HepG2 (cell line): ENCODE measurements at regions not wholly inside any gene's neighbourhood (a gene's known extent, or its start where the extent isn't known, plus 50 kb on each side); places are given as distances from the start of the nearest gene placed in this dataset.

Experiments
- ATAC-seq: fragments of 200-7000 bp; cut with Tn5 transposase; 3 replicates; pipeline ENCODE4 v1.9.1; 2020; ENCODE audit warnings: mild to moderate bottlenecking, moderate library complexity
- BruUV-seq: library from RNA; stranded (reverse); fragments of 400-500 nt; replicated peaks from 2 replicates; lab custom pipeline; 2021; lab: Mats Ljungman, UMichigan
- CTCF ChIA-PET: fragments of 300-600 bp; formaldehyde crosslinking; extraction: SDS; loops from one replicate; lab custom pipeline; 2021; ENCODE audit warnings: low total read pairs, inconsistent platforms, low intra/inter-chr PET ratio; lab: Yijun Ruan, JAX
- POLR2A ChIA-PET: fragments of 350-600 bp; sonication (Branson Sonifier 250); formaldehyde crosslinking; loops from one replicate; lab custom pipeline; 2020; ENCODE audit warnings: antibody characterized with exemption, inconsistent platforms; lab: Yijun Ruan, JAX
- DNase-seq: peaks from one replicate; pipeline ENCODE4 v3.0.0-alpha.2; 2015; ENCODE audit warnings: low spot score
- FAIRE-seq: peaks from 3 replicates; lab custom pipeline; 2011; peaks lifted over from hg19 to GRCh38; lab: Jason Lieb, UNC
- H2AFZ ChIP-seq: one replicate; pipeline ENCODE4 v1.6.1; 2011; ENCODE audit warnings: low read length, inconsistent platforms
- H3K27ac ChIP-seq: fragments of 300-600 bp; 3 replicates; pipeline ENCODE4 v1.8.0; 2011; ENCODE audit warnings: mixed run types, mild to moderate bottlenecking, mixed read lengths, low read length, inconsistent platforms; ENCODE audit not compliant: insufficient read depth; ENCODE audit errors: extremely low read length
- H3K27me3 ChIP-seq, 2 experiments: fragments of 200-600 bp in 1 of 2; 2 replicates in 1 of 2; 3 replicates in 1 of 2; pipeline versions ENCODE4 v1.6.0 to v1.8.0; 2011; ENCODE audit warnings: low read length in 2 of 2, mild to moderate bottlenecking in 2 of 2, moderate library complexity in 2 of 2, inconsistent platforms in 1 of 2; ENCODE audit not compliant: insufficient read depth in 2 of 2, control insufficient read depth in 1 of 2
- H3K36me3 ChIP-seq, 2 experiments: fragments of 200-600 bp in 1 of 2; replicated peaks in 1 of 2; 2 replicates in 1 of 2; 3 replicates in 1 of 2; pipeline versions ENCODE4 v1.5.1 to v1.8.0; 2011; ENCODE audit warnings: low read length in 2 of 2, inconsistent platforms in 1 of 2; ENCODE audit not compliant: insufficient read depth in 2 of 2, control insufficient read depth in 1 of 2
- H3K4me1 ChIP-seq: 2 replicates; pipeline ENCODE4 v1.5.1; 2012; ENCODE audit warnings: low read length, inconsistent platforms; ENCODE audit not compliant: insufficient read depth
- H3K4me2 ChIP-seq: 2 replicates; pipeline ENCODE4 v1.6.0; 2011; ENCODE audit warnings: low read depth, low read length, inconsistent platforms
- H3K4me3 ChIP-seq, 3 experiments: fragments of 200-600 bp in 1 of 3; sonication (generic), shearing (Covaris generic) in 1 of 3; replicated peaks in 1 of 3; 2 replicates each; pipeline ENCODE4 v1.5.1; 2011 to 2016; ENCODE audit warnings: low read length in 3 of 3, inconsistent platforms in 2 of 3, low read depth in 2 of 3, mild to moderate bottlenecking in 2 of 3, control low read depth in 1 of 3, mixed read lengths in 1 of 3; ENCODE audit not compliant: insufficient read depth in 1 of 3
- H3K79me2 ChIP-seq: one replicate; pipeline ENCODE4 v1.6.1; 2011; ENCODE audit warnings: low read length, inconsistent platforms; ENCODE audit not compliant: insufficient read depth
- H3K9ac ChIP-seq: 2 replicates; pipeline ENCODE4 v1.6.0; 2011; ENCODE audit warnings: mild to moderate bottlenecking, low read depth, low read length, inconsistent platforms; ENCODE audit not compliant: insufficient read depth
- H3K9me3 ChIP-seq: 2 replicates; pipeline ENCODE4 v1.5.1; 2012; ENCODE audit warnings: mild to moderate bottlenecking, low read length
- H4K20me1 ChIP-seq: 2 replicates; pipeline ENCODE4 v1.6.0; 2011; ENCODE audit warnings: inconsistent platforms, mild to moderate bottlenecking, low read length, moderate library complexity; ENCODE audit not compliant: insufficient read depth
- ARID4A ChIP-seq: sonication (generic); formaldehyde crosslinking; IDR thresholded peaks from 2 replicates; pipeline ENCODE4 v1.5.0; 2020; ENCODE audit warnings: mild to moderate bottlenecking, missing genetic modification reagents, borderline replicate concordance
- PRDM4 ChIP-seq: sonication (generic); formaldehyde crosslinking; IDR thresholded peaks from 2 replicates; pipeline ENCODE4 v1.9.0; 2021; ENCODE audit warnings: missing genetic modification reagents, borderline replicate concordance
- RNF219 ChIP-seq: sonication (generic); formaldehyde crosslinking; IDR thresholded peaks from 2 replicates; pipeline ENCODE4 v1.5.0; 2020; ENCODE audit warnings: mild to moderate bottlenecking, missing genetic modification reagents
- SAP130 ChIP-seq: IDR thresholded peaks from 2 replicates; pipeline ENCODE4 v1.6.1; 2016; ENCODE audit warnings: low read depth
- ZEB1 ChIP-seq: IDR thresholded peaks from 2 replicates; pipeline ENCODE4 v1.6.1; 2012; ENCODE audit warnings: mild to moderate bottlenecking, low read depth, inconsistent platforms; ENCODE audit not compliant: insufficient replicate concordance
- WGBS: methylation state at CpG from one replicate; pipeline ENCODE4 v1.1.6; 2017; ENCODE audit warnings: low lambda C conversion rate; 5-methylcytosine and 5-hydroxymethylcytosine counted together
- in situ Hi-C: cut with HindIII; loops from 2 replicates; pipeline ENCODE4 v1.10.0; 2017; ENCODE audit warnings: low pct_unique_long_range_greater_than_20kb; ENCODE audit not compliant: extremely low pct_ligation_motif_present
- intact Hi-C: fragments of 100-400 bp; cut with micrococcal nuclease; formaldehyde crosslinking; loops from one replicate; pipeline ENCODE4 v1.10.0; 2022; ENCODE audit not compliant: unreplicated experiment

- Histone ChIP-seq H3K79me2 (no peaks in the 10 kb centered on the region), H3K4me2 (no peak overlapping the region), H3K9me3 (no peaks in the 10 kb centered on the region), H3K9ac (no peak overlapping the region), H3K27ac (no peak overlapping the region), H3K4me1 (peaks cover 19% of the 10 kb centered on the region), H3K36me3 (no peaks in the 10 kb centered on the region), H3K4me3 (no peak overlapping the region), H3K27me3 (no peaks in the 10 kb centered on the region; a peak in 1 of 5 replicates), H2AFZ (peak overlapping the region; percentile 15), H4K20me1 (no peaks in the 10 kb centered on the region)
- DNase-seq (no peak), ATAC-seq (no peak), FAIRE-seq (no peak)
- intact Hi-C loops: loop anchor here (10.0 kb wide), 1 partner anchor 63 kb away; no protein-coding TSS in a partner anchor
- ChIA-PET CTCF (no interaction called here), POLR2A (no interaction called here)
- no TSS peak for BruUV-seq
- TF ChIP-seq SAP130 (CRISPR knock-in tag): no peak
- TF ChIP-seq PRDM4 (CRISPR knock-in tag): no peak
- no peak for TF ChIP-seq ARID4A (CRISPR knock-in tag)
- TF ChIP-seq RNF219 (CRISPR knock-in tag): no peak
- no peak for TF ChIP-seq ZEB1
- 70% methylated on average over 2 of the region's 2 CpGs for WGBS
- in situ Hi-C loops: no loop called here
Measured at GRCh38 chr18:31267823-31268481, 50.0 kb upstream of the DSG1 start.
